IMR-90 (cell line): ENCODE measurements at regions not wholly inside any gene's neighbourhood (a gene's known extent, or its start where the extent isn't known, plus 50 kb on each side); places are given as distances from the start of the nearest gene placed in this dataset.

Experiments used
- ATAC-seq: fragments of 200-7000 bp; cut with Tn5 transposase; 2 replicates; pipeline ENCODE4 v1.9.1; 2020; ENCODE audit warnings: low read depth, mild to moderate bottlenecking, moderate library complexity
- BruUV-seq: library from RNA; stranded (reverse); fragments of 400-500 nt; replicated peaks from 2 replicates; lab custom pipeline; 2021; lab: Mats Ljungman, UMichigan
- CTCF ChIA-PET: fragments of 300-600 bp; formaldehyde crosslinking; extraction: SDS; loops from one replicate; lab custom pipeline; 2021; ENCODE audit warnings: antibody characterized with exemption; lab: Yijun Ruan, JAX
- POLR2A ChIA-PET: fragments of 300-600 bp; sonication (Branson Sonifier 250); formaldehyde crosslinking; loops from one replicate; lab custom pipeline; 2022; ENCODE audit warnings: antibody characterized with exemption; ENCODE audit not compliant: unreplicated experiment; lab: Charles Lee
- DNase-seq: peaks from one replicate; pipeline ENCODE4 v3.0.0; 2013
- H2AFZ ChIP-seq: replicated peaks from 2 replicates; pipeline ENCODE3; 2013; ENCODE audit warnings: low read length, mild to moderate bottlenecking; ENCODE audit not compliant: poor library complexity
- H2AK5ac ChIP-seq: 2 replicates; pipeline ENCODE4 v1.6.1; 2013; ENCODE audit warnings: low read depth, low read length, inconsistent platforms
- H2AK9ac ChIP-seq: replicated peaks from 2 replicates; pipeline ENCODE3; 2013; ENCODE audit warnings: mild to moderate bottlenecking, low read depth, low read length, moderate library complexity; ENCODE audit not compliant: poor library complexity
- H2BK120ac ChIP-seq: 2 replicates; pipeline ENCODE4 v1.6.1; 2013; ENCODE audit warnings: low read depth, low read length, inconsistent platforms
- H2BK15ac ChIP-seq: 3 replicates; pipeline ENCODE4 v1.6.1; 2013; ENCODE audit warnings: low read depth, low read length, inconsistent platforms
- H2BK20ac ChIP-seq: 2 replicates; pipeline ENCODE4 v1.6.1; 2013; ENCODE audit warnings: low read depth, mild to moderate bottlenecking, inconsistent platforms, low read length, moderate library complexity
- H2BK5ac ChIP-seq: 2 replicates; pipeline ENCODE4 v1.6.1; 2013; ENCODE audit warnings: mild to moderate bottlenecking, low read depth, low read length, inconsistent platforms; ENCODE audit not compliant: poor library complexity, severe bottlenecking
- H3K14ac ChIP-seq: replicated peaks from 2 replicates; pipeline ENCODE4 v1.6.1; 2013; ENCODE audit warnings: low read depth, low read length, inconsistent platforms
- H3K18ac ChIP-seq: 2 replicates; pipeline ENCODE4 v1.6.1; 2013; ENCODE audit warnings: low read depth, low read length, control low read depth
- H3K23ac ChIP-seq: 2 replicates; pipeline ENCODE4 v1.6.1; 2013; ENCODE audit warnings: low read depth, low read length, inconsistent platforms
- H3K27ac ChIP-seq: 2 replicates; pipeline ENCODE4 v1.5.1; 2013; ENCODE audit warnings: mild to moderate bottlenecking, control low read depth, low read length; ENCODE audit not compliant: insufficient read depth
- H3K27me3 ChIP-seq: 2 replicates; pipeline ENCODE4 v1.6.1; 2013; ENCODE audit warnings: low read length; ENCODE audit not compliant: control insufficient read depth, insufficient read depth
- H3K36me3 ChIP-seq: 2 replicates; pipeline ENCODE4 v1.6.1; 2013; ENCODE audit warnings: low read length, mixed read lengths; ENCODE audit not compliant: control insufficient read depth, insufficient read depth
- H3K4ac ChIP-seq: 2 replicates; pipeline ENCODE4 v1.6.1; 2013; ENCODE audit warnings: low read depth, low read length, inconsistent platforms
- H3K4me1 ChIP-seq: 2 replicates; pipeline ENCODE4 v1.6.1; 2013; ENCODE audit warnings: low read length, mixed read lengths; ENCODE audit not compliant: control insufficient read depth, insufficient read depth
- H3K4me2 ChIP-seq: 2 replicates; pipeline ENCODE4 v1.6.1; 2013; ENCODE audit warnings: low read depth, mild to moderate bottlenecking, control low read depth, low read length, moderate library complexity
- H3K4me3 ChIP-seq: 2 replicates; pipeline ENCODE4 v1.5.1; 2013; ENCODE audit warnings: low read depth, mild to moderate bottlenecking, control low read depth, low read length, moderate library complexity; ENCODE audit not compliant: insufficient read depth
- H3K56ac ChIP-seq: 2 replicates; pipeline ENCODE4 v1.6.1; 2013; ENCODE audit warnings: low read length, inconsistent platforms; ENCODE audit not compliant: insufficient read depth; ENCODE audit errors: extremely low read depth
- H3K79me1 ChIP-seq, 2 experiments: 2 replicates each; pipeline ENCODE4 v1.6.1; 2013; ENCODE audit warnings: low read length in 2 of 2, inconsistent platforms in 1 of 2, low read depth in 1 of 2
- H3K9ac ChIP-seq: 2 replicates; pipeline ENCODE4 v1.6.1; 2013; ENCODE audit warnings: low read depth, low read length, control low read depth
- H3K9me1 ChIP-seq: 2 replicates; pipeline ENCODE4 v1.6.1; 2013; ENCODE audit warnings: low read length, inconsistent platforms; ENCODE audit not compliant: insufficient read depth
- H3K9me3 ChIP-seq: 2 replicates; pipeline ENCODE4 v1.6.1; 2013; ENCODE audit warnings: low read length; ENCODE audit not compliant: control insufficient read depth, insufficient read depth
- H4K20me1 ChIP-seq: 2 replicates; pipeline ENCODE4 v1.6.1; 2013; ENCODE audit warnings: low read length, inconsistent platforms; ENCODE audit not compliant: insufficient read depth
- H4K5ac ChIP-seq: 2 replicates; pipeline ENCODE4 v1.6.1; 2013; ENCODE audit warnings: mild to moderate bottlenecking, low read depth, low read length, control low read depth
- H4K8ac ChIP-seq, 2 experiments: 2 replicates each; pipeline ENCODE4 v1.6.1; 2013; ENCODE audit warnings: low read depth in 2 of 2, low read length in 2 of 2, control low read depth in 1 of 2, inconsistent platforms in 1 of 2
- H4K91ac ChIP-seq: 2 replicates; pipeline ENCODE4 v1.6.1; 2013; ENCODE audit warnings: low read depth, low read length, inconsistent platforms; ENCODE audit not compliant: insufficient read depth
- BHLHE40 ChIP-seq: fragments of 150-350 bp; IDR thresholded peaks from 2 replicates; pipeline ENCODE4 v1.6.1; 2016; ENCODE audit warnings: mild to moderate bottlenecking, low read depth, low read length
- CEBPB ChIP-seq: IDR thresholded peaks from 2 replicates; pipeline ENCODE4 v1.6.1; 2012; ENCODE audit warnings: low read depth, low read length, improper control_type of control experiment
- MAFK ChIP-seq: IDR thresholded peaks from 2 replicates; pipeline ENCODE4 v1.6.1; 2012; ENCODE audit warnings: low read depth, low read length, improper control_type of control experiment
- NFE2L2 ChIP-seq: fragments of 150-350 bp; IDR thresholded peaks from 2 replicates; pipeline ENCODE4 v1.6.1; 2016; ENCODE audit warnings: low read depth, mild to moderate bottlenecking, low read length
- POLR2A ChIP-seq: IDR thresholded peaks from 2 replicates; pipeline ENCODE4 v1.6.1; 2012; ENCODE audit warnings: mild to moderate bottlenecking, low read depth, low read length
- RAD21 ChIP-seq: IDR thresholded peaks from 2 replicates; pipeline ENCODE4 v1.6.1; 2012; ENCODE audit warnings: low read length, improper control_type of control experiment
- RCOR1 ChIP-seq: IDR thresholded peaks from 2 replicates; pipeline ENCODE4 v1.6.1; 2012; ENCODE audit warnings: mild to moderate bottlenecking, low read length, improper control_type of control experiment; ENCODE audit not compliant: insufficient replicate concordance
- RFX5 ChIP-seq: IDR thresholded peaks from 2 replicates; pipeline ENCODE4 v1.8.0; 2012; ENCODE audit warnings: low read depth, mild to moderate bottlenecking, low read length, moderate library complexity
- WGBS, 2 experiments: methylation state at CpG; one replicate each; pipeline versions ENCODE4 v1.1.5 to v1.1.7; 2013; ENCODE audit warnings: missing lambda C conversion rate in 2 of 2; ENCODE audit not compliant: insufficient read length in 1 of 2; ENCODE audit errors: extremely low coverage in 2 of 2; 5-methylcytosine and 5-hydroxymethylcytosine counted together
- dilution Hi-C: fragments of 300-500 bp; cut with HindIII; formaldehyde crosslinking; loops from one replicate; pipeline ENCODE4 v1.14.3; 2018; ENCODE audit warnings: low sequenced_read_pairs; ENCODE audit not compliant: unreplicated experiment
- in situ Hi-C: fragments of 300-500 bp; cut with MboI; formaldehyde crosslinking; loops from 3 replicates; pipeline ENCODE4 v1.14.3; 2019; ENCODE audit warnings: low sequenced_read_pairs, inconsistent platforms, mixed read lengths
- intact Hi-C: fragments of 100-400 bp; cut with micrococcal nuclease; formaldehyde crosslinking; loops from 2 replicates; pipeline ENCODE4 v1.10.0; 2022

- intact Hi-C loops: no loop called here
- Histone ChIP-seq H2AFZ (no peak overlapping the region), H2BK120ac (no peak overlapping the region), H3K9me3 (peaks cover 8% of the 10 kb centered on the region), H3K27me3 (no peaks in the 10 kb centered on the region), H4K91ac (no peak overlapping the region), H3K56ac (no peak overlapping the region), H3K18ac (no peak overlapping the region), H4K5ac (no peak overlapping the region), H2AK9ac (no peak overlapping the region), H2AK5ac (no peak overlapping the region), H3K9ac (no peak overlapping the region), H4K20me1 (no peaks in the 10 kb centered on the region), H2BK5ac (no peak overlapping the region), H3K4me2 (no peak overlapping the region), H3K4me3 (no peak overlapping the region), H3K79me1 (no peaks in the 10 kb centered on the region), H3K27ac (no peak overlapping the region), H3K4me1 (no peaks in the 10 kb centered on the region), H3K23ac (no peak overlapping the region), H2BK15ac (no peak overlapping the region), H4K8ac (no peak overlapping the region), H2BK20ac (no peak overlapping the region), H3K4ac (no peak overlapping the region), H3K14ac (no peak overlapping the region), H3K9me1 (no peaks in the 10 kb centered on the region), H3K36me3 (no peaks in the 10 kb centered on the region)
- 100% methylated on average over 2 of the region's 4 CpGs; no CpG with 5 or more reads in 1 of the 2 experiments for WGBS, 2 experiments
- ChIA-PET POLR2A (no interaction called here), CTCF (no interaction called here)
- TF ChIP-seq BHLHE40: no peak
- no peak for TF ChIP-seq RAD21
- no peak for TF ChIP-seq RFX5
- no peak for TF ChIP-seq RCOR1
- no peak for TF ChIP-seq NFE2L2
- no peak for TF ChIP-seq POLR2A
- TF ChIP-seq CEBPB: no peak
- TF ChIP-seq MAFK: no peak
- in situ Hi-C loops: no loop called here
- BruUV-seq: no TSS peak
- ATAC-seq (no peak), DNase-seq (no peak)
- dilution Hi-C loops: no loop called here
These were observed 161.2 kb upstream of the GRIA4 start for GRCh38 chr11:105448703-105449079.
